Epithelial cell of esophagus (primary cell): ENCODE measurements at regions not wholly inside any gene's neighbourhood (a gene's known extent, or its start where the extent isn't known, plus 50 kb on each side); places are given as distances from the start of the nearest gene placed in this dataset.
"Not testable (repeated sequence)": the region's sequence is repeated elsewhere in the genome, so short reads cannot be mapped to it uniquely, and the experiment has no call there.

Experiments
- DNase-seq: peaks from one replicate; pipeline ENCODE4 v3.0.0; 2010; ENCODE audit warnings: low read depth
- H3K4me3 ChIP-seq: 2 replicates; pipeline ENCODE4 v1.5.1; 2011; ENCODE audit warnings: mild to moderate bottlenecking, low read length, control low read depth
- CTCF ChIP-seq: IDR thresholded peaks from 2 replicates; pipeline ENCODE4 v1.5.1; 2011; ENCODE audit warnings: low read depth, mild to moderate bottlenecking, low read length, control low read depth, inconsistent platforms; ENCODE audit not compliant: insufficient read depth; ENCODE audit errors: missing control alignments

- no peak for DNase-seq
- no peak overlapping the region for H3K4me3 ChIP-seq
- no peak for TF ChIP-seq CTCF
Measured at GRCh38 chr5:45765561-45765960, 69.4 kb upstream of the HCN1 start.

GRCh38 chr5:45750574-45750973 lies 54.4 kb upstream of the HCN1 start:
- no peak for DNase-seq
- no peak for TF ChIP-seq CTCF
- H3K4me3 ChIP-seq: no peak overlapping the region

DNA sequence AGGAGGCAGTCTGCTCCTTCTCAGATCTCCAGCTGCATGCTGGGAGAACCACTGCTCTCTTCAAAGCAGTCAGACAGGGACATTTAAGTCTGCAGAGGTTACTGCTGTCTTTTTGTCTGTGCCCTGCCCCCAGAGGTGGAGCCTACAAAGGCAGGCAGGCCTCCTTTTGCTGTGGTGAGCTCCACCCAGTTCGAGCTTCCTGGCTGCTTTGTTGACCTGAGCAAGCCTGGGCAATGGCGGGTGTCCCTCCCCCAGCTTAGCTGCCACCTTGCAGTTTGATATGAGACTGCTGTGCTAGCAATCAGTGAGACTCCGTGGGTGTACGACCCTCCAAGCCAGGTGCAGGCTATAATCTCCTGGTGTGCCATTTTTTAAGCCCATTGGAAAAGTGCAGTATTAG lies 52.3 kb upstream of the HCN1 start:
- not testable (repeated sequence) for DNase-seq, H3K4me3 ChIP-seq
